Stimulated activated naive CD4-positive, alpha-beta T cell treated with Interleukin-2 at 50 U/mL for 16 hours (primary cell): ENCODE measurements at regions not wholly inside any gene's neighbourhood (a gene's known extent, or its start where the extent isn't known, plus 50 kb on each side); places are given as distances from the start of the nearest gene placed in this dataset.
"Not testable (repeated sequence)": the region's sequence is repeated elsewhere in the genome, so short reads cannot be mapped to it uniquely, and the experiment has no call there.

Experiments
- DNase-seq: peaks from one replicate; lab custom pipeline; 2025; lab: John Stamatoyannopoulos, UW

- DNase-seq: no peak
Measured at GRCh38 chr18:22284581-22285360, 115.4 kb downstream of the GATA6 start.

DNA sequence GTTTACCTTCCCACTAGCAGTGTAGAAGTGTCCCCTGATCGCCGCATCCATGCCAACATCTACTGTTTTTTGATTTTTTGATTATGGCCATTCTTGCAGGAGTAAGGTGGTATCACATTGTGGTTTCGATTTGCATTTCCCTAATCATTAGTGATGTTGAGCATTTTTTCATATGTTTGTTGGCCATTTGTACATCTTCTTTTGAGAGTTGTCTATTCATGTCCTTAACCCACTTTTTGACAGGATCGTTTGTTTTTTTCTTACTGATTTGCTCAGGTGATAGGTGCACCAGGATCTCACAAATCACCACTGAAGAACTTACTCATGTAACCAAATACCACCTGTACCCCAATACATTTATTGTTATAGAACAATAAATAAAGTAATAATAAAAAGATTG lies 114.5 kb downstream of the GATA6 start:
- DNase-seq: not testable (repeated sequence)

DNA sequence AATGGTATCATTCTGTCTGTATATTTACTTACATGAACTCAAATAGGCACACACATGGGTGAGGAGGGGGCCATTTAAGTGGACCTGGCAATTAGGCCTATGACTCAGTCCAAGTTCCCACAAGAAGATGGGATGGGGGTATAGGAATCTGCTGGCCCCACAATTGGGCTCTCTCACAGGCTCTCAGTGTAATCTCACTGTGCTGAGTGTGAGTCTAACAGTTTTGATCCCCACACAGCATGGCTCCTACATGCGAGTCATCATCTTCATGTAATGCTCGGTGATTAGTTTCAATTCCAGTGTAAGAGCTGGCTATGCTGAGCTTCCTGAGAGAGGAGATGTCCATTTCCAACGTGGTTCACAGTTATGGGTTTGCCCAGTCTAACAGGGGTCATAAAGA lies 114.0 kb downstream of the GATA6 start:
- DNase-seq: no peak

DNA sequence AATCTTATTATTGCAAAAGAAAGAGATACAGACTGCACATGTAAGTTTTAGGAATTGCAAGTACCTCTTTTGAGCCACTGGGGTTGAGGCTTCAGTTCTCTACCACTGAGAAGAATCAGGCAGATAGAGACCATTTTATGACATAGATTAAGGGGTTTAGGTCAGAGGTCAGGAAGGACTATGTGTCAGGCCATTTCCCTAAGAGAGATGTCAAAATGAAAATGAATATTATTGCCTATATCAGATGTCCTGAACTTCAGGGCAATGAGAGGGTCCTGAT lies 113.7 kb downstream of the GATA6 start:
- DNase-seq: no peak

DNA sequence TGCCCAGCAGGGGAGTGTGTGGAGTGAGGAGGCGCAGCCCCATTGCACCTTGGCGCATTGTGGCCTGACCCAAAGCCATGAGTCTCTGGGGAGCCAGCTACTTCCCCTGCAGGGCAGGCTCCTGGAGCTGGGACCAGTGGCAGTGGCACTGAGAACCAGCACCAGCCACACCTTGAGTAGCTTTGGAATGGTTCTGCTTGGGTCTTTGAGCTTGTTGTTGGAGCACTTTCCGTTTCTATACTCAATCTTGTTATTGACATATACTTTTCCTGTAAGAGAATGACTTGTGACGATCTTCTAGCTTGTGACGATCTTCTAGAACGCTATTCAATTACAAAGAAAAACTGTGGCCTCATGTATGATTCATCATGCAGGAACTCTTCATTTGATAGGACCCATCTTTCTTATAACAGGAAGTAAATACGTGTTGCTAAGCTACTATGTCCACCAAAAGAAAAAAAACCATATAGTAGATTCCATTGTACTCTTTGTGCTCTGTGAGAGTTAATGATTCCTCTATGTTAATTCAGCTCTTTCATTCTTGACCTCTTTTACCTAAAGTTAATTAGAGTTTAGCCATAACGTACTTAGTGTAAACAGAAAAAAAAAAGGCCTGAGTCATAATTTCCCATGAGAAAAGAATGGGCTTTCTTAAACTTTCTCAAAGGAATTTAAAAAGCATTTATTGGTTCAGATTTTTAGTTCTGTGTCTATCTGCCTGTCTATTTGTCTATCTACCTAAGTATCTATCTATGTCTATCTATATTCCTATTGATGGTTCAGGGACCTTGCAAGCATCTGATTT lies 113.1 kb downstream of the GATA6 start:
- no peak for DNase-seq

- no peak for DNase-seq
Measured at GRCh38 chr18:22280453-22280750, 111.0 kb downstream of the GATA6 start.

DNA sequence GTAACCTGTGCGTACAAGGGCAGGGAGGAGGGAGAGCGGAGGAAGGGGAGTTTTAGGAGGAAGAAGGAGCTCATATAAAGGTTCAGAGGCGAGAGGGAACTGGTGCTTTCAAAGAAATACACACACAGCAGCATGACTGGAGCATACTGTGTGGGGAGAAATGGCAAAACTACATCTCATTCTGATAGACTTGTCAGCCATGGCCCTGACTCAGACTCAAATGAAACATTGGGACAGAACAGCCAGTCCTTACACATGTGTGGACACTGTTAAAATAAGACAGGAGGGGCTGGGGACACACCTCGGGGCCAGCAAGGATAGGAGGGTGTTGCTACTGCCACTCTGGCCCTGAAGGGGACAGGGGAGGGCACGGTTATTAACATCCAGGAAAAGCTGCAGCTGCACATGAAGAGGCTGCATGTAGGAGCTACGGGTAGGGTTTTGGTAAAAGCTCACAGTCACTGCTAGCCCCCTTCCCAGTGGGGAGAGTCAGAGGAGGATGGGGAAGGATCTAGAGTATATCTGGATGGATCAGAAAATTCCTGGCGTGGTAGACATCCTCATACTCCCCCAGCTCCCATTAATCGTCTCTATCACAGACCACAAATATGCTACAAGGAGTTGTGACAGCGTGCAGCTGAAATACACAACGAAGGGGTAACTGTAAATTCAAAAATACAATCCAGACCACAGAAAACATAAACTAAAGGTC lies 110.5 kb downstream of the GATA6 start:
- no peak for DNase-seq

DNA sequence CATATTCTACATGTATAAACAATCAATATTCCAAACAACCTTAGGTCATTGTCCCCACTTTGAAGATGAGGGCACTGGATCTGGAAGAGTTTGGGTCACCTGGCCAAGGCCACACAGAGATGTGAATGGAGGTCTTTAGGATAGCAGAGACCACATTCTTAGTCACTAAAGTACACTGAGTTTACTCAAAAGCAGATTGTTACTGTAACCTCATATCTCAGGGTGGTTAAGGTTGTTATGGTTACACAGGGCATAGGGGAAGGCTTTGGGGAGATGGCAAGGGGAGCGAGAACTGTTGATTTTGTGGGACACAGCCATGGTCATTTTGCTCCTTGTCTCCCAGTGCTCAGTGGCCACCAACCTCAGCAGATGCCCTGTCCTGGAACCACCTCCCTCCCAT lies 109.4 kb downstream of the GATA6 start:
- no peak for DNase-seq

DNA sequence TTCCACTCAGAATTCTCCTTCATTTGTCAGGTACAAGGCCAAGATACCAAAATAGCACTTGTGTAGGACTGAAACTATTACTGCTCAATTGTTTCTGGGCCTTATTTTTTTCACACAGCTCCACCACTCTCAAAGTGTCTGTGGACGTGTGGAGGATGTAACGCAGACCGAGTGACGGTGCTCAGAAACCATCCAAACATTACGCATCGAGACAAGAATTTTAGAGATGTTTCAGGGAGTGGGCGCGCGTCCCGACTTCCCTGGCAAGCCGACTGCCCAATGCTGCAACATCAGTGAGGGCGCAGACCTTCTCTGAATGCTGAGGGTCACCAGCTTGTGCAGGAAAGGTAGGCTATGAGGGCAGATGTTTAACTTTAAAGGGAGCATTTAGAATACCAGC lies 108.4 kb downstream of the GATA6 start:
- DNase-seq: no peak

GRCh38 chr18:22276334-22276713 lies 106.9 kb downstream of the GATA6 start:
- no peak for DNase-seq

DNA sequence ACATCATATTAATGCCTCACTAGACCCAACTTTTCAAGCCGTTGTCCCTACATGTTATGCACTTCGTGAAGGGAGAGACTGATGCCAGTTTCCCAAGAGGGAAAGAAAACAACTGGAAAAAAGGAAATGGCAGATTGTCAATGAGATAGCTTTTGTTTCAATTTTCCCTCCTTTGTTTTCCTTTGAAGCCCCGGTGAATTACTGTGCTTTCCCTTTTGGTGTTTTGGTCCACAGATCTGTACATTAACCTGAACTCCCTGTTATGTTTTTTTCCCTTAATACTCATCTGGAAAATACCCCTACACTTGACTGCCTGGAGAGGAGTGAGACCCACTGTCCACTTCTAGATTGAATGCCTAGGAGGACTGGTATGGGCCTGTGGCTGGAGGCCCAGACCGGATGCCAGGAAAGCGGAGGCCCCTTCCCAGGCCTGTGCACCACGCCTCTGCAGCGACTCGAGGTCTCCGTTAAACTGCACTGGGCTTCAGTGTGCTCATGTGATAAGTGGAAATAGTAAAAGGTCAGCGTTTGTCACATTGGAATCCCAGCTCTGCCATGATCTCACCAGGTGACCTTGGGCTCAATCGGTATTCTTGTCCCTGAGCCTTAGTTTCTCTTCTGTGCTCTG lies 106.4 kb downstream of the GATA6 start:
- no peak for DNase-seq

GRCh38 chr18:22273101-22274039 lies 104.0 kb downstream of the GATA6 start:
- no peak for DNase-seq

- DNase-seq: no peak
Measured at GRCh38 chr18:22272242-22272641, 102.9 kb downstream of the GATA6 start.

DNA sequence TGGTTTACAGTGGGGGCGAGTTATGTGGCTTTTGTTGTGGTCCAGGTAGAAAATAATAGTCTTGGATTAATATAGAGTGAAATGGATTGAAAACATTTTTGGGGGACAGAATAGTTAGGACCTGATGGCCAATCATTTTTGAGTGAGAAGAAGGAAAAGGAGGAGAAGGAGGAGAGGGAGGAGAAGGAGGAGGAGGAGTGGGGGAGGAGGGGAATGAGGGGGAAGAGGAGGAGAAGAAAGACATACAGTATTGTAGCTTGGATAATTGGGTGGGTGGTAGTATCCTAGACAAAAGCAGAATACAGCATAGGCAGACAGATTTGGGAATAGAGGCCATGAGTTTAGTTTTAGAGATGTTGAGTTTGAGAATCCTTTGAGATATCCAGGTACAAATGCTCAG lies 101.6 kb downstream of the GATA6 start:
- no peak for DNase-seq

DNA sequence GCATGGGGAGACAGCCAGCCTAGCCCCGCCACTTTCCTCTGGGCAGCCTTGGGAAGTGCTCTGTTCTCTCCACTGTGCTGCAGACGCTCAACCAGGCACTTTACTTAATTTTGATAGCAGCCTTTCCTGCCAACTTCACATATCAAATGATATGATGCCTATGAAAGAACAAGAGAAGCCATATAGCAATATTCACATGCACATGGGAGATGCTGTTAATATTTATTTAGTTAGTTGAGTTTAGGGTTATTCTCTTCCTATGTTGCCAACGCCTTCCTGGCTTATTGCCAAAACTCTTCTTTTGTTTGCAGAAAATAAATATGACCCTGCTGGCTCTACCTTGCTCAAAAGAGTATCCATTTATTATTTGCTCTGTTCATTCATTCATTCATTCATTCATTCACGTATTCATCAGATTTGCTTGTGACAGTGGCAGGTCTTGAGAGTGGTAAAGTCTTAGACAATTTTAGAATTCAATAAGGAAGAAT lies 99.3 kb downstream of the GATA6 start:
- DNase-seq: no peak

DNA sequence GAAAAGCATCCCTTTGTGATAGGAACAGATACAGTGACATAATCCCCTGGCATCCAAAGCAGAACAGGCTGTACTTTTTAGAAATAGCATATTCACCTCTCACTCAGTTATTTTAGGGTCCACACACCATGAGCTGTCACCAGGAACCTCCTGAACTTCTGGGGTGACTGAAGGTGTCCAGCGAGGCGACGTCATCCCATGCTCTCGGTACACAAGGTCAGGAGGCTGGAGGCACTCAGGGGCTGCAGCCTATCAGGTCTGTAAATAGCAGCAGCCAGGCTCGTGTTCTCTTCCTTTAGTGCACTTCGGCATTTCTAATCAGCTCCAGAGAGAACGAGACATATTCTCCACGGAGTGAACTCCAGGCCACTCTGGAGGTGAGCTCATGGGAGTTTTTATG lies 98.3 kb downstream of the GATA6 start:
- no peak for DNase-seq

DNA sequence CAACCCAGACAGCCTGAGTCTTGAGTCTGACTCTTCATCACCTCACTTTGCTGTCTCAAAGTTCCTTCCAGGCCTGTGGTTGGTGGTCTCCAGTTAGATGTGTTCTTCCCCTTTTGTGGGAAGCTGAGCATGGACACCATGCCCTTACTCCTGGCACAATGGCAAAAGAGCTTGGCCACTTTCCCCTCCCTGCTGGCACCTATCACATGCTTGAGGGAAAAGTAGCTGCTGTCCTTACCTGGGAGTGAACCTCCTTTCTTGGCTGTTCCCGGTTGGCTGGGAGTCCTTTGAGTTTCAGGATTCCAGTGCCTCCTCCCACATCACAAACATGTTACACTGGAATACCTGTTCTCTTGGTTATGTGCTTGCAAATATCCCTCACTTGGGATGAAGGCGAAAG lies 97.8 kb downstream of the GATA6 start:
- no peak for DNase-seq

DNA sequence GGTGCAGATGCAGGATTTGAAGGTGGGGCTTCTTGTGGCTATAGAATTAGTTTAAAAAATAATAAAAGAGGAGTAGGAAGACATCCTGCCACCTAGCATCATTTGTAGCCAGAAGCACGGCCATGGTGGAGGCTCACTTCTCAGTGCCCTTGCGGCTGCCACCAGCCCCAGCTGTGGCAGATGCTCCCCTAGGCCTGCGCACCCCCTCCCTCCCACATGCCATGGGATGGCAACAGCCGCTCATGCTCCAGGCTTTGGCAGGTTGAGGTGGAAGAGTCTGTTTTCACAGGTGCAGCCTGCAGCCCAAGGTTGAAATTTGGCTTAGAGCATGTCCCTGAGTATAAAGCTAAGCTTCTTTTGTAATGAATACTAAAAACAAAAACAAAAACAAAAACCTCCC lies 96.4 kb downstream of the GATA6 start:
- no peak for DNase-seq

GRCh38 chr18:22260208-22260820 lies 90.9 kb downstream of the GATA6 start:
- DNase-seq: no peak

GRCh38 chr18:22257022-22257543 lies 87.7 kb downstream of the GATA6 start:
- DNase-seq: no peak

GRCh38 chr18:22254088-22254487 lies 84.7 kb downstream of the GATA6 start:
- DNase-seq: no peak
